Body of pancreas (tissue), 4 donors: ENCODE measurements at regions not wholly inside any gene's neighbourhood (a gene's known extent, or its start where the extent isn't known, plus 50 kb on each side); places are given as distances from the start of the nearest gene placed in this dataset.

Experiments
- ATAC-seq: fragments of 150-250 bp; one replicate; pipeline ENCODE4 v1.9.1; 2016
- DNase-seq, 4 donors: peaks; one replicate each; pipeline ENCODE4 v3.0.0-alpha.2; 2019
- H3K27ac ChIP-seq, 4 donors: fragments of 200-600 bp; sonication (generic); 1 replicate in 3 of 4; 2 replicates in 1 of 4; pipeline versions ENCODE4 v1.5.1 to v1.6.1; 2016 to 2019; ENCODE audit warnings: mild to moderate bottlenecking in 1 of 4, mixed read lengths in 1 of 4, moderate library complexity in 1 of 4
- H3K27me3 ChIP-seq, 2 donors: fragments of 200-600 bp; sonication (generic); one replicate each; pipeline ENCODE4 v1.6.0; 2016; ENCODE audit warnings: mild to moderate bottlenecking in 1 of 2
- H3K36me3 ChIP-seq, 2 donors: fragments of 200-600 bp; sonication (generic); replicated peaks in 1 of 2; 2 replicates each; pipeline ENCODE4 v1.5.1; 2016; ENCODE audit warnings: low read depth in 2 of 2; ENCODE audit not compliant: insufficient read depth in 1 of 2
- H3K4me1 ChIP-seq: fragments of 200-600 bp; sonication (generic); one replicate; pipeline ENCODE4 v1.6.0; 2016
- H3K4me3 ChIP-seq, 2 donors: fragments of 200-600 bp; sonication (generic); 1 replicate in 1 of 2; 2 replicates in 1 of 2; pipeline ENCODE4 v1.5.1; 2016 to 2019
- H3K9me3 ChIP-seq, 3 donors: fragments of 200-600 bp; sonication (generic); 1 replicate in 2 of 3; 2 replicates in 1 of 3; pipeline ENCODE4 v1.5.1; 2016
- POLR2A ChIP-seq, 3 donors: fragments of 450-650 bp; IDR thresholded peaks; one replicate each; pipeline ENCODE4 v1.6.1; 2016; ENCODE audit warnings: antibody characterized with exemption in 3 of 3, mild to moderate bottlenecking in 2 of 3
- WGBS, 2 donors: methylation state at CpG; one replicate each; pipeline ENCODE4 v1.1.5; 2017; 5-methylcytosine and 5-hydroxymethylcytosine counted together
- intact Hi-C: fragments of 100-400 bp; cut with DNase I; formaldehyde crosslinking; loops from one replicate; pipeline ENCODE4 v1.15.1; 2023
- TF ChIP-seq, protein P1 (sequence below), 7 experiments: fragments of 450-650 bp in 4 of 7; fragments of 200-600 bp in 3 of 7; sonication (generic) in 3 of 7; IDR thresholded peaks; one replicate each; pipeline ENCODE4 v1.5.1; 2016 to 2019; ENCODE audit warnings: antibody characterized with exemption in 7 of 7

DNA sequence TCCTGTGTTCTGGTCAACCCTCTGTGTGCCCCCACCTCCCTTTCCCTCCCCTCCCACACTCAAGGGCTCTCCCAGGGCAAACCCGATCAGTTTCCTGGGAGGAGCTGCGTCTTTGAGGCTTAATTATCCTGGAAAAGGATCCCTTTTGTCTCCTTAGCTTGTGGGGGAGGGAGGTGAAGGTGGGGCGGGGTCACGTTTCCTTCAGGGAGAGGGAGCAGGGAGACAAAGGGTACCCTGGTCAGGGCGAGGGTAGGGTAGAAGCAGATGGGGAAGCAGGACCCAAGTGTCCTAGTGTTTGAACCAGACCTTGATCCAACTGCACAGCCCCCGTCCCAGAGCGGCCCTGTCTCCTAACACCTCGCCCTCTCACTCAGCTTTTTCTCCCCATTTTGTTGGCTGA, 90.1 kb downstream of the HIF1AN start:
- H3K27ac ChIP-seq, result no peak overlapping the region
- H3K27me3 ChIP-seq, result peaks cover 0 to 7% of the 10 kb centered on the region in 2 donors
- no peaks in the 10 kb centered on the region for H3K4me1 ChIP-seq
- no peaks in the 10 kb centered on the region for H3K36me3 ChIP-seq
- DNase-seq, result no peak
- ATAC-seq, result no peak
- no peak overlapping the region for H3K4me3 ChIP-seq
- intact Hi-C loops, result no loop called here
- TF ChIP-seq, protein P1, sequence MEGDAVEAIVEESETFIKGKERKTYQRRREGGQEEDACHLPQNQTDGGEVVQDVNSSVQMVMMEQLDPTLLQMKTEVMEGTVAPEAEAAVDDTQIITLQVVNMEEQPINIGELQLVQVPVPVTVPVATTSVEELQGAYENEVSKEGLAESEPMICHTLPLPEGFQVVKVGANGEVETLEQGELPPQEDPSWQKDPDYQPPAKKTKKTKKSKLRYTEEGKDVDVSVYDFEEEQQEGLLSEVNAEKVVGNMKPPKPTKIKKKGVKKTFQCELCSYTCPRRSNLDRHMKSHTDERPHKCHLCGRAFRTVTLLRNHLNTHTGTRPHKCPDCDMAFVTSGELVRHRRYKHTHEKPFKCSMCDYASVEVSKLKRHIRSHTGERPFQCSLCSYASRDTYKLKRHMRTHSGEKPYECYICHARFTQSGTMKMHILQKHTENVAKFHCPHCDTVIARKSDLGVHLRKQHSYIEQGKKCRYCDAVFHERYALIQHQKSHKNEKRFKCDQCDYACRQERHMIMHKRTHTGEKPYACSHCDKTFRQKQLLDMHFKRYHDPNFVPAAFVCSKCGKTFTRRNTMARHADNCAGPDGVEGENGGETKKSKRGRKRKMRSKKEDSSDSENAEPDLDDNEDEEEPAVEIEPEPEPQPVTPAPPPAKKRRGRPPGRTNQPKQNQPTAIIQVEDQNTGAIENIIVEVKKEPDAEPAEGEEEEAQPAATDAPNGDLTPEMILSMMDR (IDR thresholded peaks at IDR 0.05), result no peak
- TF ChIP-seq POLR2A (IDR thresholded peaks at IDR 0.05), result no peak
- 22 to 27% methylated on average over 8 of the region's 8 CpGs for WGBS, 2 donors
- no peaks in the 10 kb centered on the region for H3K9me3 ChIP-seq

- Histone ChIP-seq H3K27ac (no peak overlapping the region), H3K9me3 (no peaks in the 10 kb centered on the region), H3K36me3 (no peaks in the 10 kb centered on the region), H3K4me3 (no peak overlapping the region), H3K4me1 (no peaks in the 10 kb centered on the region), H3K27me3 (peaks cover 0 to 7% of the 10 kb centered on the region in 2 donors)
- no peak for DNase-seq
- WGBS, 2 donors, result 77 to 85% methylated on average over 9 to 10 of the region's 10 CpGs
- ATAC-seq, result no peak
- intact Hi-C loops, result no loop called here
- no peak for TF ChIP-seq POLR2A (IDR thresholded peaks at IDR 0.05)
Measured at GRCh38 chr10:100628061-100628460, 92.3 kb downstream of the HIF1AN start.

GRCh38 chr10:100631192-100631591, 95.4 kb downstream of the HIF1AN start:
- Histone ChIP-seq H3K27ac (no peak overlapping the region), H3K4me1 (no peaks in the 10 kb centered on the region), H3K36me3 (no peaks in the 10 kb centered on the region), H3K4me3 (no peak overlapping the region), H3K27me3 (no peaks in the 10 kb centered on the region), H3K9me3 (no peaks in the 10 kb centered on the region)
- intact Hi-C loops, result no loop called here
- DNase-seq (no peak), ATAC-seq (no peak)
- TF ChIP-seq, protein P1 (IDR thresholded peaks at IDR 0.05), result no peak
- no peak for TF ChIP-seq POLR2A (IDR thresholded peaks at IDR 0.05)
- 27 to 35% methylated on average over 2 of the region's 2 CpGs for WGBS, 2 donors

DNA sequence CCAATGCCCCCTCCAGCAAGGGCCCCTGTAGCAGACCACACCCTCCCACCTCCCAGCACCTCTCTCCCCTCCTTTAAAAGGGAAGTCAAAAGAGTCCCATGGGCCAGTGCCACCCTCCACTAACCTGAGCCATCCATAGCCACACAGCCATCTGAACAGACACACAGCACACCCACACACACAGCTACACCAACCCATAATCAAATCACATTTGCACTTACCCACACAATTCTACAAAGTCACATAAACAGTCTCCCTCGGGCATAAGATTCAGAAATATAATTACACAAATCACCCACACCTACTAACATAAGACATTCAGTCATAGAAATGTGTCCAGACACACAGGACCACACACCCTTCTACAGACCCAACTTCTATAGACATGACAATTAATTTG, 96.3 kb downstream of the HIF1AN start:
- no peak for ATAC-seq
- no peak overlapping the region for H3K27ac ChIP-seq
- WGBS, 2 donors, result 49 to 52% methylated on average over 1 of the region's 1 CpG

GRCh38 chr10:100634034-100634433, 98.3 kb downstream of the HIF1AN start:
- Histone ChIP-seq H3K4me1 (no peaks in the 10 kb centered on the region), H3K27me3 (no peaks in the 10 kb centered on the region), H3K27ac (no peak overlapping the region), H3K36me3 (no peaks in the 10 kb centered on the region), H3K4me3 (no peak overlapping the region), H3K9me3 (no peaks in the 10 kb centered on the region)
- 62 to 67% methylated on average over 5 of the region's 5 CpGs for WGBS, 2 donors
- ATAC-seq (no peak), DNase-seq (no peak)
- TF ChIP-seq, protein P1 (IDR thresholded peaks at IDR 0.05), result no peak
- TF ChIP-seq POLR2A (IDR thresholded peaks at IDR 0.05), result no peak
- intact Hi-C loops, result no loop called here

More for the DNA sequence above, 96.3 kb downstream of the HIF1AN start:
- Histone ChIP-seq H3K36me3 (no peaks in the 10 kb centered on the region), H3K27me3 (no peaks in the 10 kb centered on the region), H3K4me1 (no peaks in the 10 kb centered on the region), H3K4me3 (no peak overlapping the region), H3K9me3 (no peaks in the 10 kb centered on the region)
- no peak for DNase-seq
- TF ChIP-seq, protein P1 (IDR thresholded peaks at IDR 0.05), result no peak
- no peak for TF ChIP-seq POLR2A (IDR thresholded peaks at IDR 0.05)
- intact Hi-C loops, result no loop called here
